Tibial nerve (tissue), 4 donors: ENCODE measurements at regions not wholly inside any gene's neighbourhood (a gene's known extent, or its start where the extent isn't known, plus 50 kb on each side); places are given as distances from the start of the nearest gene placed in this dataset.

Source experiments
- DNase-seq, 2 donors: peaks; one replicate each; pipeline ENCODE4 v3.0.0-alpha.2; 2019; ENCODE audit warnings: low spot score in 2 of 2
- H3K27ac ChIP-seq, 4 donors: fragments of 200-600 bp; sonication (generic) in 3 of 4; one replicate each; pipeline ENCODE4 v1.5.1; 2017 to 2019; ENCODE audit warnings: mild to moderate bottlenecking in 1 of 4
- H3K27me3 ChIP-seq, 2 donors: fragments of 200-600 bp; sonication (generic) in 1 of 2; one replicate each; pipeline versions ENCODE4 v1.5.1 to v1.6.0; 2017 to 2019
- H3K36me3 ChIP-seq, 3 donors: fragments of 200-600 bp; sonication (generic); one replicate each; pipeline ENCODE4 v1.5.1; 2018 to 2019
- H3K4me1 ChIP-seq, 4 donors: fragments of 200-600 bp; sonication (generic) in 3 of 4; one replicate each; pipeline ENCODE4 v1.5.1; 2017 to 2019
- H3K4me3 ChIP-seq, 4 donors: fragments of 200-600 bp; sonication (generic) in 3 of 4; one replicate each; pipeline ENCODE4 v1.5.1; 2017 to 2019; ENCODE audit warnings: mild to moderate bottlenecking in 1 of 4, moderate library complexity in 1 of 4
- H3K9me3 ChIP-seq, 4 donors: fragments of 200-600 bp; sonication (generic) in 3 of 4; one replicate each; pipeline ENCODE4 v1.5.1; 2017 to 2019
- EP300 ChIP-seq, 2 donors: sonication (generic); formaldehyde crosslinking; IDR thresholded peaks; one replicate each; pipeline ENCODE4 v1.6.1; 2017; ENCODE audit warnings: antibody characterized with exemption in 2 of 2, mild to moderate bottlenecking in 1 of 2
- POLR2A ChIP-seq, 2 donors: fragments of 450-650 bp; IDR thresholded peaks; one replicate each; pipeline ENCODE4 v1.6.1; 2017; ENCODE audit warnings: antibody characterized with exemption in 2 of 2, mild to moderate bottlenecking in 2 of 2, moderate library complexity in 2 of 2
- WGBS, 2 donors: methylation state at CpG; one replicate each; pipeline ENCODE4 v1.1.5; 2018; 5-methylcytosine and 5-hydroxymethylcytosine counted together
- TF ChIP-seq, protein P1 (sequence below), 5 experiments: fragments of 200-600 bp in 3 of 5; fragments of 450-650 bp in 2 of 5; sonication (generic) in 3 of 5; IDR thresholded peaks; one replicate each; pipeline ENCODE4 v1.5.1; 2016 to 2019; ENCODE audit warnings: antibody characterized with exemption in 5 of 5, mild to moderate bottlenecking in 3 of 5, moderate library complexity in 2 of 5

DNA sequence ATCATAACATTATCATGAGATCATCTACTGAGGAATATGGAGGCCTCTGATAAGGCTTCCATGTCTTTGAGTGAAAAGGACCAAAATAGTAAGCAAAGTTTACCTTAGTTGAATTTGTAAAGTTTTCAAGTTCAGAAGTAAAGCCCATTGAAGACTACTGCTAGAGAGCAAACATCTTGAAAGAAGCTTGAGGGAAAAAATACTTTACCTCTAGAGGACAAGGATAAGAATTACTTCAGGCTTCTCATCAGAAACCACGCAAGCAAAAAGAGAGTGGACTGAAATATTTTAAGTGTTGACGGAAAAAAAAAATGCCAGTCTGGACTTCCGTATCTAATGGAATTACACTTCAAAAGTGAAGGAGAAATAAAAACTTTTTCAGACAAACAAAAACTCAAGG lies 114.3 kb downstream of the MPP7 start:
- Histone ChIP-seq H3K4me3 (no peak overlapping the region), H3K27me3 (no peaks in the 10 kb centered on the region), H3K27ac (no peak overlapping the region), H3K36me3 (no peaks in the 10 kb centered on the region), H3K4me1 (no peaks in the 10 kb centered on the region), H3K9me3 (no peaks in the 10 kb centered on the region)
- WGBS, 2 donors, result 93 to 94% methylated on average over 3 of the region's 3 CpGs
- TF ChIP-seq EP300 (IDR thresholded peaks at IDR 0.05), result no peak
- no peak for TF ChIP-seq POLR2A (IDR thresholded peaks at IDR 0.05)
- TF ChIP-seq, protein P1, sequence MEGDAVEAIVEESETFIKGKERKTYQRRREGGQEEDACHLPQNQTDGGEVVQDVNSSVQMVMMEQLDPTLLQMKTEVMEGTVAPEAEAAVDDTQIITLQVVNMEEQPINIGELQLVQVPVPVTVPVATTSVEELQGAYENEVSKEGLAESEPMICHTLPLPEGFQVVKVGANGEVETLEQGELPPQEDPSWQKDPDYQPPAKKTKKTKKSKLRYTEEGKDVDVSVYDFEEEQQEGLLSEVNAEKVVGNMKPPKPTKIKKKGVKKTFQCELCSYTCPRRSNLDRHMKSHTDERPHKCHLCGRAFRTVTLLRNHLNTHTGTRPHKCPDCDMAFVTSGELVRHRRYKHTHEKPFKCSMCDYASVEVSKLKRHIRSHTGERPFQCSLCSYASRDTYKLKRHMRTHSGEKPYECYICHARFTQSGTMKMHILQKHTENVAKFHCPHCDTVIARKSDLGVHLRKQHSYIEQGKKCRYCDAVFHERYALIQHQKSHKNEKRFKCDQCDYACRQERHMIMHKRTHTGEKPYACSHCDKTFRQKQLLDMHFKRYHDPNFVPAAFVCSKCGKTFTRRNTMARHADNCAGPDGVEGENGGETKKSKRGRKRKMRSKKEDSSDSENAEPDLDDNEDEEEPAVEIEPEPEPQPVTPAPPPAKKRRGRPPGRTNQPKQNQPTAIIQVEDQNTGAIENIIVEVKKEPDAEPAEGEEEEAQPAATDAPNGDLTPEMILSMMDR (IDR thresholded peaks at IDR 0.05), result no peak
- no peak for DNase-seq

GRCh38 chr10:28186887-28187578 lies 115.8 kb downstream of the MPP7 start:
- Histone ChIP-seq H3K27ac (no peak overlapping the region), H3K9me3 (no peaks in the 10 kb centered on the region), H3K36me3 (no peaks in the 10 kb centered on the region), H3K27me3 (no peaks in the 10 kb centered on the region), H3K4me3 (no peak overlapping the region), H3K4me1 (no peaks in the 10 kb centered on the region)
- TF ChIP-seq POLR2A (IDR thresholded peaks at IDR 0.05), result no peak
- TF ChIP-seq, protein P1 (IDR thresholded peaks at IDR 0.05), result no peak
- no peak for TF ChIP-seq EP300 (IDR thresholded peaks at IDR 0.05)
- 91 to 92% methylated on average over 10 of the region's 10 CpGs for WGBS, 2 donors
- DNase-seq, result no peak

GRCh38 chr10:28186461-28186860 lies 116.4 kb downstream of the MPP7 start:
- Histone ChIP-seq H3K9me3 (no peaks in the 10 kb centered on the region), H3K27me3 (no peaks in the 10 kb centered on the region), H3K36me3 (no peaks in the 10 kb centered on the region), H3K4me1 (no peaks in the 10 kb centered on the region), H3K27ac (no peak overlapping the region), H3K4me3 (no peak overlapping the region)
- TF ChIP-seq POLR2A (IDR thresholded peaks at IDR 0.05) (no peak), EP300 (IDR thresholded peaks at IDR 0.05) (no peak)
- TF ChIP-seq, protein P1 (IDR thresholded peaks at IDR 0.05), result no peak
- no peak for DNase-seq
- 82 to 88% methylated on average over 4 of the region's 4 CpGs for WGBS, 2 donors

GRCh38 chr10:28184810-28185209 lies 118.1 kb downstream of the MPP7 start:
- no peaks in the 10 kb centered on the region for H3K9me3 ChIP-seq
- no peaks in the 10 kb centered on the region for H3K4me1 ChIP-seq
- 95 to 97% methylated on average over 1 of the region's 1 CpG for WGBS, 2 donors
- no peak for TF ChIP-seq EP300 (IDR thresholded peaks at IDR 0.05)
- TF ChIP-seq, protein P1 (IDR thresholded peaks at IDR 0.05), result no peak
- TF ChIP-seq POLR2A (IDR thresholded peaks at IDR 0.05), result no peak
- H3K27me3 ChIP-seq, result no peaks in the 10 kb centered on the region
- no peak overlapping the region for H3K27ac ChIP-seq
- no peaks in the 10 kb centered on the region for H3K36me3 ChIP-seq
- DNase-seq, result no peak
- no peak overlapping the region for H3K4me3 ChIP-seq

DNA sequence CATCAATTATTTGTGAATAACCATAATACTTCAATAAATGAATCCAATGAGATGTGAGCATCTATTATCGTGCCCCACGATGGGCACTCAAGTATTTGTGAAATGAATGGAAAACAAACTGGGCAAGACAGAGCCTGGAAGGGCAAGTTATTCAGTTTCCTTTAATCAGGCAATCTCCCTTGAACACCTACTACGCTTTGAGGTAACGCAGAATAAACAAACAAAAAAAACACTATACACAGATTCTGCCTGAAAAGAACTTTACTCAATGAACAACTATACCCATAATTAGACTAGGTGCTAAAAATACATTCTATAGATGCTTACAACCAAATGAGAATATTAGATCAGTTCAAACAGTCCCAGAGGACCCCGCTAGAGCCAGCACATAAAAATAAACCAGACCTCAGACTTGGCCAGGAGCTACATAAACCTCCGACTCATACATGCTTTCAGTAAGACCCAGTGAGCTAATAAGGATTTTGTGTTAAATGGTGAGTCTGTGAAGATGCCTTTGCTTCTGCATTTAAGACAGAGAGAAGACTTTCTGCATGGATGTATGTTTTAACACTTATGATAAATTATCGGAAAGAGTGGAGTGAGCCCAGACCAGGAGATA lies 121.3 kb downstream of the MPP7 start:
- DNase-seq, result no peak
- Histone ChIP-seq H3K4me1 (peaks cover 0 to 14% (median 11%) of the 10 kb centered on the region in 4 donors), H3K27ac (no peak overlapping the region), H3K9me3 (no peaks in the 10 kb centered on the region), H3K36me3 (no peaks in the 10 kb centered on the region), H3K27me3 (no peaks in the 10 kb centered on the region), H3K4me3 (no peak overlapping the region)
- TF ChIP-seq POLR2A (IDR thresholded peaks at IDR 0.05) (no peak), EP300 (IDR thresholded peaks at IDR 0.05) (no peak)
- TF ChIP-seq, protein P1 (IDR thresholded peaks at IDR 0.05), result no peak
- 55 to 68% methylated on average over 7 of the region's 7 CpGs for WGBS, 2 donors
